CD14-positive monocyte (primary cell): ENCODE measurements at regions not wholly inside any gene's neighbourhood (a gene's known extent, or its start where the extent isn't known, plus 50 kb on each side); places are given as distances from the start of the nearest gene placed in this dataset.

Source experiments
- DNase-seq, 3 donors: peaks; one replicate each; pipeline ENCODE4 v3.0.0-alpha.2; 2011 to 2022
- H2AFZ ChIP-seq: 2 replicates; pipeline ENCODE4 v1.6.0; 2012; ENCODE audit warnings: mild to moderate bottlenecking, low read depth, low read length, inconsistent platforms; ENCODE audit not compliant: insufficient read depth, poor library complexity, severe bottlenecking
- H3K27ac ChIP-seq, 2 donors: 1 replicate in 1 of 2; 2 replicates in 1 of 2; pipeline ENCODE4 v1.5.1; 2012 to 2013; ENCODE audit warnings: low read length in 2 of 2, control low read depth in 1 of 2, inconsistent platforms in 1 of 2, low read depth in 1 of 2, mild to moderate bottlenecking in 1 of 2
- H3K27me3 ChIP-seq, 2 donors: one replicate each; pipeline versions ENCODE4 v1.6.0 to v1.6.1; 2011 to 2013; ENCODE audit warnings: low read length in 2 of 2; ENCODE audit not compliant: control insufficient read depth in 2 of 2, insufficient read depth in 2 of 2
- H3K36me3 ChIP-seq, 2 donors: replicated peaks in 1 of 2; 1 replicate in 1 of 2; 2 replicates in 1 of 2; pipeline versions ENCODE4 v1.5.1 to v1.6.1; 2012 to 2013; ENCODE audit warnings: low read length in 2 of 2, control low read depth in 1 of 2, inconsistent platforms in 1 of 2, mild to moderate bottlenecking in 1 of 2; ENCODE audit not compliant: insufficient read depth in 2 of 2, control insufficient read depth in 1 of 2
- H3K4me1 ChIP-seq, 2 donors: 1 replicate in 1 of 2; 2 replicates in 1 of 2; pipeline versions ENCODE4 v1.5.1 to v1.6.1; 2012 to 2013; ENCODE audit warnings: low read length in 2 of 2, control low read depth in 1 of 2, inconsistent platforms in 1 of 2, mild to moderate bottlenecking in 1 of 2, moderate library complexity in 1 of 2; ENCODE audit not compliant: insufficient read depth in 2 of 2, control insufficient read depth in 1 of 2
- H3K4me2 ChIP-seq: replicated peaks from 2 replicates; pipeline ENCODE3; 2012; ENCODE audit warnings: low read length, moderate library complexity, mild to moderate bottlenecking; ENCODE audit not compliant: poor library complexity, severe bottlenecking; ENCODE audit errors: extremely low read depth
- H3K4me3 ChIP-seq, 3 experiments: fragments of 200-600 bp in 1 of 3; sonication (generic) in 1 of 3; replicated peaks in 1 of 3; 1 replicate in 2 of 3; 2 replicates in 1 of 3; pipeline ENCODE4 v1.5.1; 2011 to 2013; ENCODE audit warnings: low read length in 3 of 3, mild to moderate bottlenecking in 3 of 3, control low read depth in 2 of 3, low read depth in 2 of 3, inconsistent platforms in 1 of 3, moderate library complexity in 1 of 3
- H3K79me2 ChIP-seq: 2 replicates; pipeline ENCODE4 v1.6.0; 2012; ENCODE audit warnings: mild to moderate bottlenecking, control low read depth, inconsistent platforms, low read length, moderate library complexity; ENCODE audit not compliant: insufficient read depth
- H3K9ac ChIP-seq: 2 replicates; pipeline ENCODE4 v1.6.0; 2017; ENCODE audit warnings: low read length, mild to moderate bottlenecking; ENCODE audit not compliant: insufficient read depth, poor library complexity, severe bottlenecking
- H3K9me3 ChIP-seq, 2 donors: replicated peaks in 1 of 2; 1 replicate in 1 of 2; 2 replicates in 1 of 2; pipeline versions ENCODE4 v1.5.1 to v1.6.1; 2012 to 2013; ENCODE audit warnings: low read length in 2 of 2, control low read depth in 1 of 2; ENCODE audit not compliant: control insufficient read depth in 1 of 2, insufficient read depth in 1 of 2
- H4K20me1 ChIP-seq: 2 replicates; pipeline ENCODE4 v1.6.0; 2012; ENCODE audit warnings: mild to moderate bottlenecking, low read length, control low read depth, moderate library complexity; ENCODE audit not compliant: insufficient read depth
- H3K27ac Mint-ChIP-seq, 7 donors: one replicate each; pipeline ENCODE4 v1.8.0; 2020; ENCODE audit warnings: mild to moderate bottlenecking in 7 of 7, mixed read lengths in 7 of 7, moderate library complexity in 6 of 7, inconsistent platforms in 2 of 7
- H3K27me3 Mint-ChIP-seq, 3 donors: one replicate each; pipeline ENCODE4 v1.8.0; 2021 to 2022; ENCODE audit warnings: low read depth in 3 of 3, mild to moderate bottlenecking in 3 of 3, mixed read lengths in 3 of 3, moderate library complexity in 3 of 3, inconsistent platforms in 1 of 3
- H3K36me3 Mint-ChIP-seq, 2 donors: one replicate each; pipeline ENCODE4 v1.8.0; 2020; ENCODE audit warnings: mixed read lengths in 2 of 2, inconsistent platforms in 1 of 2, mild to moderate bottlenecking in 1 of 2
- H3K4me1 Mint-ChIP-seq: one replicate; pipeline ENCODE4 v1.8.0; 2020; ENCODE audit warnings: mild to moderate bottlenecking, mixed read lengths
- H3K4me3 Mint-ChIP-seq, 2 donors: one replicate each; pipeline ENCODE4 v1.8.0; 2020; ENCODE audit warnings: mild to moderate bottlenecking in 2 of 2, mixed read lengths in 2 of 2, moderate library complexity in 1 of 2
- H3K9me3 Mint-ChIP-seq, 7 donors: one replicate each; pipeline ENCODE4 v1.8.0; 2020 to 2022; ENCODE audit warnings: mixed read lengths in 7 of 7, mild to moderate bottlenecking in 6 of 7, moderate library complexity in 6 of 7, inconsistent platforms in 2 of 7
- WGBS: methylation state at CpG from one replicate; pipeline ENCODE4 v1.1.5; 2013; ENCODE audit warnings: missing lambda C conversion rate; ENCODE audit not compliant: insufficient coverage; 5-methylcytosine and 5-hydroxymethylcytosine counted together
- intact Hi-C, 2 donors: fragments of 100-400 bp; cut with micrococcal nuclease; formaldehyde crosslinking; loops; one replicate each; pipeline versions ENCODE4 v1.15.0 to v1.15.1; 2023
- TF ChIP-seq, protein P1 (sequence below): fragments of 200-600 bp; IDR thresholded peaks from one replicate; pipeline ENCODE4 v1.8.0; 2022; ENCODE audit warnings: antibody characterized with exemption, mild to moderate bottlenecking

DNA sequence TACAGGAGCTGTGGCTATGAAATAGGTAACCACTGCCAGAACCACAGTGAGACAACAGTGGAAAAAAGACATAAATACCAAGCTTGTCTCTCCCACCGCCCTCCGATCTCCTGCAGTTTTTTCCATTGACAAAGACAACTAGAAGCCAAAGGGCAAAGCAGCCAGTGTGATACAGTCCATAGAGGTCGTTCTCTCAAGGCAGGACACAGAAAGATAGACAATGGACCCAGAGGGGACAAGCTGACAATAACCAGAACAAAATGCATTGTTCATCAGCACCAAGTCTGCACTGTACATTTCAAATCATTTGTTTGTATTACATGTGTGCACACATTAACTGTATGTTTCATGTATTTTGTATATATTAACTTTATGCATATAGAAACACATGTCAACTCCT, 233.0 kb upstream of the NOL4 start:
- no peak overlapping the region for H3K4me3 ChIP-seq
- no peaks in the 10 kb centered on the region for H3K9me3 ChIP-seq
- Mint-ChIP-seq H3K4me3 (no peak overlapping the region), H3K36me3 (no peaks in the 10 kb centered on the region), H3K4me1 (no peaks in the 10 kb centered on the region), H3K27me3 (peaks cover 0 to 3% (median 0%) of the 10 kb centered on the region in 3 donors), H3K9me3 (peaks cover 0 to 7% (median 4%) of the 10 kb centered on the region in 7 donors), H3K27ac (no peak overlapping the region)
- no peaks in the 10 kb centered on the region for H3K4me1 ChIP-seq
- intact Hi-C loops = no loop called here
- H3K9ac ChIP-seq = no peak overlapping the region
- H4K20me1 ChIP-seq = no peaks in the 10 kb centered on the region
- H3K36me3 ChIP-seq = no peaks in the 10 kb centered on the region
- no peaks in the 10 kb centered on the region for H3K27me3 ChIP-seq
- H3K79me2 ChIP-seq = no peaks in the 10 kb centered on the region
- no peak for DNase-seq
- H3K27ac ChIP-seq = no peak overlapping the region
- TF ChIP-seq, protein P1, sequence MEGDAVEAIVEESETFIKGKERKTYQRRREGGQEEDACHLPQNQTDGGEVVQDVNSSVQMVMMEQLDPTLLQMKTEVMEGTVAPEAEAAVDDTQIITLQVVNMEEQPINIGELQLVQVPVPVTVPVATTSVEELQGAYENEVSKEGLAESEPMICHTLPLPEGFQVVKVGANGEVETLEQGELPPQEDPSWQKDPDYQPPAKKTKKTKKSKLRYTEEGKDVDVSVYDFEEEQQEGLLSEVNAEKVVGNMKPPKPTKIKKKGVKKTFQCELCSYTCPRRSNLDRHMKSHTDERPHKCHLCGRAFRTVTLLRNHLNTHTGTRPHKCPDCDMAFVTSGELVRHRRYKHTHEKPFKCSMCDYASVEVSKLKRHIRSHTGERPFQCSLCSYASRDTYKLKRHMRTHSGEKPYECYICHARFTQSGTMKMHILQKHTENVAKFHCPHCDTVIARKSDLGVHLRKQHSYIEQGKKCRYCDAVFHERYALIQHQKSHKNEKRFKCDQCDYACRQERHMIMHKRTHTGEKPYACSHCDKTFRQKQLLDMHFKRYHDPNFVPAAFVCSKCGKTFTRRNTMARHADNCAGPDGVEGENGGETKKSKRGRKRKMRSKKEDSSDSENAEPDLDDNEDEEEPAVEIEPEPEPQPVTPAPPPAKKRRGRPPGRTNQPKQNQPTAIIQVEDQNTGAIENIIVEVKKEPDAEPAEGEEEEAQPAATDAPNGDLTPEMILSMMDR = no peak
- no peak overlapping the region for H2AFZ ChIP-seq
- WGBS = 95% methylated on average over 3 of the region's 3 CpGs
- H3K4me2 ChIP-seq = no peak overlapping the region

DNA sequence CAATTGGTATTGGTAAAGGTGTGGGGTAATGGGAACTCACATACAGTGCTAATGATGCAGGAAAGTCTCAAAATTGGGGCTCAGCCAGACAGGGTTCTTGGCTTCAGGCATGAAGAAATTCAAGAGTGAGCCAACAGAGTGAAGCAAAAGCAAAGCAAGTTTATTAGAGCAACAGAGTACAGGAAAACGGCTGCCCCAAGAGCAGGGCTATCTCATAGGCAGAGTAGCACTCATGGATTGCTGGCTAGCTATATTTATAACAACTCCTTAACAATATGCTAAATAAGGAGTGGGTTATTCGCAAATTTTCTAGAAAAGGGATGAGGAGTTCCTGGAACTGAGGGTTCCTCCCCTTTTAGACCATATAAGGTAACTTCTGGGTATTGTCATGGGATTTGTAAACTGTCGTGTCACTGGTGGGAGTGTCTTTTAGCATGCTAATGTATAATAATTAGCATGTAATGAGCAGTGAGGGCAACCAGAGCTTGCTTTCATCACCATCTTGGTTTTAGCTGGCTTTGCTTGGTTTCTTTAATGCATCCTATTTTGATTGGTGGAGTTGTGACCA, 233.8 kb upstream of the NOL4 start:
- no peak overlapping the region for H3K27ac Mint-ChIP-seq
- Histone ChIP-seq H4K20me1 (no peaks in the 10 kb centered on the region), H3K36me3 (no peaks in the 10 kb centered on the region), H3K27ac (no peak overlapping the region), H2AFZ (no peak overlapping the region), H3K4me2 (no peak overlapping the region), H3K4me1 (no peaks in the 10 kb centered on the region), H3K9ac (no peak overlapping the region), H3K79me2 (no peaks in the 10 kb centered on the region), H3K9me3 (no peaks in the 10 kb centered on the region), H3K27me3 (no peaks in the 10 kb centered on the region), H3K4me3 (no peak overlapping the region)
- no peak overlapping the region for H3K4me3 Mint-ChIP-seq
- H3K4me1 Mint-ChIP-seq = no peaks in the 10 kb centered on the region
- DNase-seq = no peak
- TF ChIP-seq, protein P1 = no peak
- H3K36me3 Mint-ChIP-seq = no peaks in the 10 kb centered on the region
- no CpG with 5 or more reads among the region's 3 CpGs for WGBS
- peaks cover 0 to 3% (median 0%) of the 10 kb centered on the region in 3 donors for H3K27me3 Mint-ChIP-seq
- H3K9me3 Mint-ChIP-seq = peaks cover 0 to 7% (median 2%) of the 10 kb centered on the region in 7 donors
- intact Hi-C loops = no loop called here
